PC-3 (cell line): ENCODE measurements at regions not wholly inside any gene's neighbourhood (a gene's known extent, or its start where the extent isn't known, plus 50 kb on each side); places are given as distances from the start of the nearest gene placed in this dataset.

Source experiments
- EZH2 ChIP-seq: fragments of 300-600 bp; sonication (generic); IDR thresholded peaks from one replicate; pipeline ENCODE4 v1.6.1; 2017; ENCODE audit warnings: antibody characterized with exemption, mild to moderate bottlenecking, low read length; ENCODE audit not compliant: unreplicated experiment
- TF ChIP-seq, protein P1 (sequence below): fragments of 300-600 bp; sonication (generic); conservative IDR thresholded peaks from 2 replicates; pipeline ENCODE4 v1.5.1; 2017; ENCODE audit warnings: antibody characterized with exemption, low read depth, mild to moderate bottlenecking, low read length

DNA sequence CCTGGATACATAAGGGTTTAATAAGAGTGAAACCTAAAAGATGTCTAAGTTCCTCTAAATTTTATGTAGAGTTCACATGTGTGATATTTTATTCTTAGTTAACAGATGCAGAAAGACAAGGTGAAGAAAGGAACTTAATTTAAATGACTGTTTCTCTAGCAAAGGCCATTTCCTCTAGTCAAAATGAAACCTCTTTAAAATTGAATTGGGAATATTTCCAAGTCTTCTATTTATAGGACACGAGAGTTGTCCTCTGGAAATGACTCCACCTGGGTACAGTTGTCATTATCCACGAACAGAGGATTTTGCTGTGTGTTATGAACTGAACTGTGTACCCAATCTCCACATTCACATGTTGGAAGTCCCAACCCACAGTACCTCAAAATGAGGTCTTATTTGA lies 64.5 kb upstream of the KCNK1 start:
- TF ChIP-seq, protein P1, sequence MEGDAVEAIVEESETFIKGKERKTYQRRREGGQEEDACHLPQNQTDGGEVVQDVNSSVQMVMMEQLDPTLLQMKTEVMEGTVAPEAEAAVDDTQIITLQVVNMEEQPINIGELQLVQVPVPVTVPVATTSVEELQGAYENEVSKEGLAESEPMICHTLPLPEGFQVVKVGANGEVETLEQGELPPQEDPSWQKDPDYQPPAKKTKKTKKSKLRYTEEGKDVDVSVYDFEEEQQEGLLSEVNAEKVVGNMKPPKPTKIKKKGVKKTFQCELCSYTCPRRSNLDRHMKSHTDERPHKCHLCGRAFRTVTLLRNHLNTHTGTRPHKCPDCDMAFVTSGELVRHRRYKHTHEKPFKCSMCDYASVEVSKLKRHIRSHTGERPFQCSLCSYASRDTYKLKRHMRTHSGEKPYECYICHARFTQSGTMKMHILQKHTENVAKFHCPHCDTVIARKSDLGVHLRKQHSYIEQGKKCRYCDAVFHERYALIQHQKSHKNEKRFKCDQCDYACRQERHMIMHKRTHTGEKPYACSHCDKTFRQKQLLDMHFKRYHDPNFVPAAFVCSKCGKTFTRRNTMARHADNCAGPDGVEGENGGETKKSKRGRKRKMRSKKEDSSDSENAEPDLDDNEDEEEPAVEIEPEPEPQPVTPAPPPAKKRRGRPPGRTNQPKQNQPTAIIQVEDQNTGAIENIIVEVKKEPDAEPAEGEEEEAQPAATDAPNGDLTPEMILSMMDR, result no peak
- no peak for TF ChIP-seq EZH2
